ENCODE measurements at regions not wholly inside any gene's neighbourhood (a gene's known extent, or its start where the extent isn't known, plus 50 kb on each side); places are given as distances from the start of the nearest gene placed in this dataset.

- DNase-seq = no peak
- Histone ChIP-seq H3K9me3 (no peaks in the 10 kb centered on the region), H3K27me3 (no peaks in the 10 kb centered on the region; the same call in none of the 2 replicates), H3K36me3 (no peaks in the 10 kb centered on the region), H3K4me1 (no peaks in the 10 kb centered on the region), H3K4me3 (ENCODE audit: low read depth, low read length) (no peak overlapping the region)
- TF ChIP-seq CTCF (IDR thresholded peaks at IDR 0.05; ENCODE audit: low read depth, low read length) = no peak
Measured at GRCh38 chr9:21672140-21672539, 130.3 kb upstream of the MTAP start.

- no peaks in the 10 kb centered on the region; the same call in none of the 2 replicates for H3K27me3 ChIP-seq
- DNase-seq = no peak
- no peaks in the 10 kb centered on the region for H3K36me3 ChIP-seq
- no peak overlapping the region for H3K4me3 ChIP-seq (ENCODE audit: low read depth, low read length)
- no peak for TF ChIP-seq CTCF (IDR thresholded peaks at IDR 0.05; ENCODE audit: low read depth, low read length)
- H3K4me1 ChIP-seq = no peaks in the 10 kb centered on the region
- H3K9me3 ChIP-seq = no peaks in the 10 kb centered on the region
Measured at GRCh38 chr9:21672761-21673160, 129.7 kb upstream of the MTAP start.

- no peaks in the 10 kb centered on the region for H3K36me3 ChIP-seq
- peaks cover 4% of the 10 kb centered on the region for H3K27me3 ChIP-seq
- H3K4me1 ChIP-seq = no peaks in the 10 kb centered on the region
- no peak for TF ChIP-seq CTCF (IDR thresholded peaks at IDR 0.05; ENCODE audit: low read depth, low read length)
- no peaks in the 10 kb centered on the region for H3K9me3 ChIP-seq
- H3K4me3 ChIP-seq (ENCODE audit: low read depth, low read length) = no peak overlapping the region
- no peak for DNase-seq
Measured at GRCh38 chr9:21674894-21675293, 127.5 kb upstream of the MTAP start.

GRCh38 chr9:21677387-21677786 lies 125.0 kb upstream of the MTAP start:
- H3K36me3 ChIP-seq = no peaks in the 10 kb centered on the region
- no peak for TF ChIP-seq CTCF (IDR thresholded peaks at IDR 0.05; ENCODE audit: low read depth, low read length)
- H3K9me3 ChIP-seq = no peaks in the 10 kb centered on the region
- H3K4me1 ChIP-seq = no peaks in the 10 kb centered on the region
- no peak overlapping the region for H3K4me3 ChIP-seq (ENCODE audit: low read depth, low read length)
- DNase-seq = no peak
- H3K27me3 ChIP-seq = peaks cover 4% of the 10 kb centered on the region

GRCh38 chr9:21677834-21678233 lies 124.6 kb upstream of the MTAP start:
- Histone ChIP-seq H3K4me1 (no peaks in the 10 kb centered on the region), H3K36me3 (no peaks in the 10 kb centered on the region), H3K27me3 (peaks cover 4% of the 10 kb centered on the region), H3K4me3 (ENCODE audit: low read depth, low read length) (no peak overlapping the region), H3K9me3 (no peaks in the 10 kb centered on the region)
- TF ChIP-seq CTCF (IDR thresholded peaks at IDR 0.05; ENCODE audit: low read depth, low read length) = no peak
- no peak for DNase-seq

GRCh38 chr9:21679432-21679831 lies 123.0 kb upstream of the MTAP start:
- H3K4me1 ChIP-seq = no peaks in the 10 kb centered on the region
- H3K36me3 ChIP-seq = no peaks in the 10 kb centered on the region
- DNase-seq = no peak
- H3K9me3 ChIP-seq = no peaks in the 10 kb centered on the region
- H3K27me3 ChIP-seq = peaks cover 4% of the 10 kb centered on the region
- no peak for TF ChIP-seq CTCF (IDR thresholded peaks at IDR 0.05; ENCODE audit: low read depth, low read length)
- H3K4me3 ChIP-seq (ENCODE audit: low read depth, low read length) = no peak overlapping the region
